Uterus (tissue), 3 donors: ENCODE measurements at regions not wholly inside any gene's neighbourhood (a gene's known extent, or its start where the extent isn't known, plus 50 kb on each side); places are given as distances from the start of the nearest gene placed in this dataset.

ENCODE experiments used
- DNase-seq, 2 donors: peaks; one replicate each; pipeline ENCODE4 v3.0.0-alpha.2; 2019 to 2020
- H3K27ac ChIP-seq, 2 donors: fragments of 200-600 bp; sonication (generic); 1 replicate in 1 of 2; 2 replicates in 1 of 2; pipeline ENCODE4 v1.5.1; 2016 to 2018
- H3K27me3 ChIP-seq, 2 donors: fragments of 200-600 bp; sonication (generic); one replicate each; pipeline ENCODE4 v1.5.1; 2018 to 2019; ENCODE audit warnings: control low read depth in 1 of 2
- H3K36me3 ChIP-seq, 2 donors: fragments of 200-600 bp; sonication (generic); one replicate each; pipeline ENCODE4 v1.5.1; 2019; ENCODE audit warnings: control low read depth in 1 of 2
- H3K4me1 ChIP-seq, 2 donors: fragments of 200-600 bp; sonication (generic); one replicate each; pipeline ENCODE4 v1.5.1; 2018 to 2019; ENCODE audit warnings: control low read depth in 1 of 2
- H3K4me3 ChIP-seq, 2 donors: fragments of 200-600 bp; sonication (generic); 1 replicate in 1 of 2; 2 replicates in 1 of 2; pipeline ENCODE4 v1.5.1; 2018 to 2019; ENCODE audit warnings: mild to moderate bottlenecking in 1 of 2
- H3K9me3 ChIP-seq, 2 donors: fragments of 200-600 bp; sonication (generic); one replicate each; pipeline ENCODE4 v1.5.1; 2019; ENCODE audit warnings: control low read depth in 1 of 2
- CTCF ChIP-seq, 4 experiments: fragments of 200-600 bp in 2 of 4; fragments of 450-650 bp in 2 of 4; sonication (generic) in 2 of 4; IDR thresholded peaks; one replicate each; pipeline ENCODE4 v1.5.1; 2016 to 2019; ENCODE audit warnings: antibody characterized with exemption in 4 of 4, mild to moderate bottlenecking in 2 of 4, moderate library complexity in 1 of 4
- POLR2A ChIP-seq, 2 donors: fragments of 450-650 bp; IDR thresholded peaks; one replicate each; pipeline ENCODE4 v1.6.1; 2016; ENCODE audit warnings: antibody characterized with exemption in 2 of 2, mild to moderate bottlenecking in 1 of 2, moderate library complexity in 1 of 2
- intact Hi-C: fragments of 100-400 bp; cut with DNase I; formaldehyde crosslinking; loops from one replicate; pipeline ENCODE4 v1.15.1; 2023; ENCODE audit warnings: low total_unique reads
- donor health status: DM: yes; HTN: yes; CAD: no.

- intact Hi-C loops: no loop called here
- H3K27me3 ChIP-seq: no peaks in the 10 kb centered on the region
- H3K9me3 ChIP-seq: no peaks in the 10 kb centered on the region
- no peak for DNase-seq
- TF ChIP-seq POLR2A (IDR thresholded peaks at IDR 0.05): no peak
- TF ChIP-seq CTCF (IDR thresholded peaks at IDR 0.05): no peak
- no peak overlapping the region for H3K4me3 ChIP-seq
- H3K4me1 ChIP-seq: no peaks in the 10 kb centered on the region
- no peaks in the 10 kb centered on the region for H3K36me3 ChIP-seq
- no peak overlapping the region for H3K27ac ChIP-seq
Observed at GRCh38 chr2:129894616-129895015, 84.8 kb upstream of the RAB6C start.

GRCh38 chr2:129895061-129895460 is 84.4 kb upstream of the RAB6C start:
- DNase-seq: no peak
- intact Hi-C loops: no loop called here
- Histone ChIP-seq H3K27ac (no peak overlapping the region), H3K4me3 (no peak overlapping the region), H3K27me3 (no peaks in the 10 kb centered on the region), H3K36me3 (no peaks in the 10 kb centered on the region), H3K9me3 (no peaks in the 10 kb centered on the region), H3K4me1 (no peaks in the 10 kb centered on the region)
- no peak for TF ChIP-seq POLR2A (IDR thresholded peaks at IDR 0.05)
- no peak for TF ChIP-seq CTCF (IDR thresholded peaks at IDR 0.05)

- Histone ChIP-seq H3K4me3 (no peak overlapping the region), H3K9me3 (no peaks in the 10 kb centered on the region), H3K27me3 (no peaks in the 10 kb centered on the region), H3K27ac (no peak overlapping the region), H3K4me1 (no peaks in the 10 kb centered on the region), H3K36me3 (no peaks in the 10 kb centered on the region)
- intact Hi-C loops: no loop called here
- no peak for DNase-seq
- no peak for TF ChIP-seq CTCF (IDR thresholded peaks at IDR 0.05)
- no peak for TF ChIP-seq POLR2A (IDR thresholded peaks at IDR 0.05)
Observed at GRCh38 chr2:129895526-129896082, 83.9 kb upstream of the RAB6C start.

- H3K4me1 ChIP-seq: no peaks in the 10 kb centered on the region
- no peak for TF ChIP-seq CTCF (IDR thresholded peaks at IDR 0.05)
- TF ChIP-seq POLR2A (IDR thresholded peaks at IDR 0.05): no peak
- H3K36me3 ChIP-seq: no peaks in the 10 kb centered on the region
- H3K27me3 ChIP-seq: no peaks in the 10 kb centered on the region
- no peak overlapping the region for H3K4me3 ChIP-seq
- intact Hi-C loops: no loop called here
- no peak for DNase-seq
- no peak overlapping the region for H3K27ac ChIP-seq
- H3K9me3 ChIP-seq: no peaks in the 10 kb centered on the region
Observed at GRCh38 chr2:129896226-129897100, 83.0 kb upstream of the RAB6C start.

GRCh38 chr2:129901754-129902415 is 77.6 kb upstream of the RAB6C start:
- Histone ChIP-seq H3K4me1 (no peaks in the 10 kb centered on the region), H3K36me3 (no peaks in the 10 kb centered on the region), H3K27me3 (no peaks in the 10 kb centered on the region), H3K4me3 (no peak overlapping the region), H3K9me3 (no peaks in the 10 kb centered on the region), H3K27ac (no peak overlapping the region)
- intact Hi-C loops: no loop called here
- TF ChIP-seq CTCF (IDR thresholded peaks at IDR 0.05) (no peak), POLR2A (IDR thresholded peaks at IDR 0.05) (no peak)
- no peak for DNase-seq
